Neuronal stem cell (in vitro differentiated cells): ENCODE measurements at regions not wholly inside any gene's neighbourhood (a gene's known extent, or its start where the extent isn't known, plus 50 kb on each side); places are given as distances from the start of the nearest gene placed in this dataset.

Experiments used
- DNase-seq: peaks from one replicate; pipeline ENCODE4 v3.0.0-alpha.2; 2013; ENCODE audit warnings: low spot score
- H2AFZ ChIP-seq: one replicate; pipeline ENCODE4 v1.6.1; 2013; ENCODE audit warnings: mild to moderate bottlenecking, low read length, inconsistent platforms
- H2AK5ac ChIP-seq: 2 replicates; pipeline ENCODE4 v1.6.1; 2013; ENCODE audit warnings: low read depth, mild to moderate bottlenecking, inconsistent platforms, low read length, moderate library complexity, mixed read lengths
- H2BK120ac ChIP-seq: 2 replicates; pipeline ENCODE4 v1.6.1; 2013; ENCODE audit warnings: low read depth, mild to moderate bottlenecking, inconsistent platforms, low read length, moderate library complexity, mixed read lengths
- H2BK12ac ChIP-seq: one replicate; pipeline ENCODE4 v1.6.1; 2013; ENCODE audit warnings: low read length, inconsistent platforms
- H2BK15ac ChIP-seq: 2 replicates; pipeline ENCODE4 v1.6.1; 2013; ENCODE audit warnings: mild to moderate bottlenecking, low read length, inconsistent platforms, mixed read lengths
- H2BK5ac ChIP-seq: one replicate; pipeline ENCODE4 v1.6.1; 2013; ENCODE audit warnings: inconsistent platforms, mild to moderate bottlenecking, low read length, moderate library complexity
- H3K14ac ChIP-seq: one replicate; pipeline ENCODE4 v1.6.1; 2013; ENCODE audit warnings: low read length, inconsistent platforms
- H3K18ac ChIP-seq: 2 replicates; pipeline ENCODE4 v1.6.1; 2013; ENCODE audit warnings: low read length, inconsistent platforms
- H3K23ac ChIP-seq: 2 replicates; pipeline ENCODE4 v1.6.1; 2013; ENCODE audit warnings: low read depth, mild to moderate bottlenecking, mixed read lengths, low read length, inconsistent platforms; ENCODE audit not compliant: poor library complexity
- H3K27ac ChIP-seq: replicated peaks from 3 replicates; pipeline ENCODE4 v1.5.1; 2013; ENCODE audit warnings: low read length, inconsistent platforms
- H3K27me3 ChIP-seq, 3 experiments: 2 replicates each; pipeline ENCODE4 v1.6.1; 2013; ENCODE audit warnings: low read length in 3 of 3, mild to moderate bottlenecking in 2 of 3, inconsistent platforms in 1 of 3, low read depth in 1 of 3, mixed read lengths in 1 of 3, moderate library complexity in 1 of 3; ENCODE audit not compliant: control insufficient read depth in 3 of 3, insufficient read depth in 3 of 3
- H3K36me3 ChIP-seq, 2 donors: replicated peaks in 1 of 2; 2 replicates each; pipeline ENCODE4 v1.6.1; 2013; ENCODE audit warnings: low read length in 2 of 2; ENCODE audit not compliant: control insufficient read depth in 2 of 2, insufficient read depth in 2 of 2
- H3K4ac ChIP-seq: 2 replicates; pipeline ENCODE4 v1.6.1; 2013; ENCODE audit warnings: inconsistent platforms, mild to moderate bottlenecking, low read length, moderate library complexity
- H3K4me1 ChIP-seq, 2 donors: 1 replicate in 1 of 2; 2 replicates in 1 of 2; pipeline ENCODE4 v1.6.1; 2013; ENCODE audit warnings: low read length in 2 of 2, low read depth in 1 of 2; ENCODE audit not compliant: control insufficient read depth in 2 of 2, insufficient read depth in 1 of 2
- H3K4me2 ChIP-seq: one replicate; pipeline ENCODE4 v1.6.1; 2013; ENCODE audit warnings: mild to moderate bottlenecking, low read length, inconsistent platforms; ENCODE audit not compliant: insufficient read depth, poor library complexity, severe bottlenecking
- H3K4me3 ChIP-seq, 2 donors: 2 replicates each; pipeline ENCODE4 v1.5.1; 2013; ENCODE audit warnings: low read length in 2 of 2, mild to moderate bottlenecking in 2 of 2, inconsistent platforms in 1 of 2, moderate library complexity in 1 of 2
- H3K79me1 ChIP-seq: one replicate; pipeline ENCODE4 v1.6.1; 2013; ENCODE audit warnings: low read depth, mild to moderate bottlenecking, inconsistent platforms, low read length, moderate library complexity
- H3K9ac ChIP-seq: one replicate; pipeline ENCODE4 v1.6.1; 2013; ENCODE audit warnings: mild to moderate bottlenecking, low read depth, low read length, inconsistent platforms; ENCODE audit not compliant: poor library complexity
- H3K9me3 ChIP-seq, 2 donors: replicated peaks in 1 of 2; 2 replicates each; pipeline versions ENCODE3 to v1.6.1; 2013; ENCODE audit warnings: low read length in 2 of 2, mild to moderate bottlenecking in 2 of 2, inconsistent platforms in 1 of 2, low read depth in 1 of 2, mixed read lengths in 1 of 2, moderate library complexity in 1 of 2; ENCODE audit not compliant: control insufficient read depth in 2 of 2, insufficient read depth in 1 of 2
- H4K8ac ChIP-seq: one replicate; pipeline ENCODE4 v1.6.1; 2013; ENCODE audit warnings: low read depth, mild to moderate bottlenecking, inconsistent platforms, low read length, moderate library complexity
- H4K91ac ChIP-seq: one replicate; pipeline ENCODE4 v1.6.1; 2013; ENCODE audit warnings: low read length, low read depth, mild to moderate bottlenecking, inconsistent platforms; ENCODE audit not compliant: poor library complexity
- WGBS, 2 donors: extraction: QIAGEN DNeasy Blood & Tissue Kit; methylation state at CpG; one replicate each; pipeline ENCODE4 v1.1.7; 2013; ENCODE audit warnings: missing lambda C conversion rate in 2 of 2, mixed read lengths in 1 of 2; ENCODE audit not compliant: insufficient read length in 2 of 2, insufficient replicate concordance in 1 of 2; ENCODE audit errors: extremely low coverage in 2 of 2; 5-methylcytosine and 5-hydroxymethylcytosine counted together

- Histone ChIP-seq H3K27ac (no peak overlapping the region), H2AFZ (no peak overlapping the region), H2BK15ac (peak overlapping the region; percentile 22), H3K4ac (no peak overlapping the region), H3K4me2 (no peak overlapping the region), H3K18ac (no peak overlapping the region), H3K36me3 (no peaks in the 10 kb centered on the region), H3K14ac (peak overlapping the region; percentile 58), H2BK12ac (no peak overlapping the region), H4K8ac (no peak overlapping the region), H3K9me3 (peaks cover 0 to 8% of the 10 kb centered on the region in 2 donors), H3K23ac (no peak overlapping the region), H3K9ac (no peak overlapping the region), H3K27me3 (no peaks in the 10 kb centered on the region), H3K4me3 (no peak overlapping the region), H3K79me1 (no peaks in the 10 kb centered on the region), H2BK5ac (no peak overlapping the region), H3K4me1 (peaks cover 0 to 2% of the 10 kb centered on the region in 2 donors), H2BK120ac (no peak overlapping the region), H2AK5ac (no peak overlapping the region), H4K91ac (no peak overlapping the region)
- DNase-seq = no peak
- WGBS, 2 donors = no CpG with 5 or more reads among the region's 11 CpGs
Observed at GRCh38 chr1:234881893-234882771, 246.5 kb downstream of the TOMM20 start.

- DNase-seq = no peak
- Histone ChIP-seq H2BK120ac (no peak overlapping the region), H3K4me2 (no peak overlapping the region), H3K27me3 (no peaks in the 10 kb centered on the region), H3K4ac (no peak overlapping the region), H3K4me1 (peaks cover 0 to 3% of the 10 kb centered on the region in 2 donors), H3K14ac (no peak overlapping the region), H3K36me3 (no peaks in the 10 kb centered on the region), H2BK5ac (no peak overlapping the region), H3K4me3 (no peak overlapping the region), H2BK12ac (no peak overlapping the region), H2BK15ac (no peak overlapping the region), H4K8ac (no peak overlapping the region), H2AK5ac (no peak overlapping the region), H3K79me1 (no peaks in the 10 kb centered on the region), H3K27ac (no peak overlapping the region), H3K9me3 (peaks cover 0 to 8% of the 10 kb centered on the region in 2 donors), H4K91ac (no peak overlapping the region), H3K9ac (no peak overlapping the region), H3K18ac (no peak overlapping the region), H3K23ac (no peak overlapping the region), H2AFZ (no peak overlapping the region)
- WGBS, 2 donors = 100% methylated on average over 1 to 2 of the region's 9 CpGs
Observed at GRCh38 chr1:234879147-234880080, 249.2 kb downstream of the TOMM20 start.

- no peak overlapping the region for H4K8ac ChIP-seq
- no CpG with 5 or more reads among the region's 12 CpGs for WGBS, 2 donors
Observed at GRCh38 chr1:234878288-234878687, 250.3 kb downstream of the TOMM20 start.

GRCh38 chr1:234877761-234878160 lies 250.9 kb downstream of the TOMM20 start:
- Histone ChIP-seq H2BK120ac (no peak overlapping the region), H3K4ac (no peak overlapping the region), H3K4me1 (peaks cover 0 to 3% of the 10 kb centered on the region in 2 donors), H2AK5ac (no peak overlapping the region), H2BK15ac (no peak overlapping the region), H3K14ac (no peak overlapping the region), H2BK12ac (no peak overlapping the region), H3K4me2 (no peak overlapping the region), H3K79me1 (no peaks in the 10 kb centered on the region), H3K18ac (no peak overlapping the region), H2BK5ac (no peak overlapping the region), H3K27me3 (no peaks in the 10 kb centered on the region), H3K4me3 (no peak overlapping the region), H2AFZ (no peak overlapping the region), H3K9me3 (no peaks in the 10 kb centered on the region), H4K8ac (no peak overlapping the region), H4K91ac (no peak overlapping the region), H3K9ac (no peak overlapping the region), H3K36me3 (no peaks in the 10 kb centered on the region), H3K23ac (no peak overlapping the region), H3K27ac (no peak overlapping the region)
- WGBS, 2 donors = no CpG with 5 or more reads among the region's 7 CpGs
- DNase-seq = no peak

More at GRCh38 chr1:234878288-234878687, 250.3 kb downstream of the TOMM20 start:
- H2BK120ac ChIP-seq = no peak overlapping the region
- H3K23ac ChIP-seq = no peak overlapping the region
- H2BK12ac ChIP-seq = no peak overlapping the region
- no peak overlapping the region for H2AK5ac ChIP-seq
- no peak overlapping the region for H3K27ac ChIP-seq
- DNase-seq = no peak
- H2AFZ ChIP-seq = no peak overlapping the region
- no peak overlapping the region for H3K18ac ChIP-seq
- H3K27me3 ChIP-seq = no peaks in the 10 kb centered on the region
- no peak overlapping the region for H2BK5ac ChIP-seq
- H3K4me2 ChIP-seq = no peak overlapping the region
- peaks cover 0 to 5% of the 10 kb centered on the region in 2 donors for H3K9me3 ChIP-seq
- no peaks in the 10 kb centered on the region for H3K79me1 ChIP-seq
- no peak overlapping the region for H2BK15ac ChIP-seq
- peaks cover 0 to 3% of the 10 kb centered on the region in 2 donors for H3K4me1 ChIP-seq
- H3K4ac ChIP-seq = no peak overlapping the region
- H3K4me3 ChIP-seq = no peak overlapping the region
- H3K9ac ChIP-seq = no peak overlapping the region
- H3K36me3 ChIP-seq = no peaks in the 10 kb centered on the region
- no peak overlapping the region for H3K14ac ChIP-seq
- H4K91ac ChIP-seq = no peak overlapping the region
